A673 (cell line): ENCODE measurements at regions not wholly inside any gene's neighbourhood (a gene's known extent, or its start where the extent isn't known, plus 50 kb on each side); places are given as distances from the start of the nearest gene placed in this dataset.
"Not testable (repeated sequence)": the region's sequence is repeated elsewhere in the genome, so short reads cannot be mapped to it uniquely, and the experiment has no call there.

ENCODE experiments used
- BruUV-seq: library from RNA; stranded (reverse); fragments of 400-500 nt; replicated peaks from 2 replicates; lab custom pipeline; 2021; lab: Mats Ljungman, UMichigan
- CTCF ChIA-PET: fragments of 300-600 bp; sonication (Branson Sonifier 250); formaldehyde crosslinking; loops from one replicate; lab custom pipeline; 2022; ENCODE audit warnings: antibody characterized with exemption; lab: Charles Lee
- POLR2A ChIA-PET: fragments of 300-600 bp; sonication (Branson Sonifier 250); formaldehyde crosslinking; loops from one replicate; lab custom pipeline; 2022; ENCODE audit warnings: antibody characterized with exemption; ENCODE audit not compliant: low non-redundant PET; lab: Charles Lee
- DNase-seq: peaks from one replicate; pipeline ENCODE4 v3.0.0-alpha.2; 2015; ENCODE audit warnings: low spot score
- H3K27ac ChIP-seq: fragments of 200-600 bp; sonication (generic); 2 replicates; pipeline ENCODE4 v1.5.1; 2016; ENCODE audit warnings: mixed run types, low read depth, mild to moderate bottlenecking, mixed read lengths, antibody characterized with exemption, low read length; ENCODE audit not compliant: poor library complexity, severe bottlenecking
- H3K27me3 ChIP-seq: fragments of 200-600 bp; sonication (generic); replicated peaks from 2 replicates; pipeline ENCODE4 v1.6.1; 2017; ENCODE audit warnings: mixed run types, low read depth, mild to moderate bottlenecking, mixed read lengths, antibody characterized with exemption, low read length; ENCODE audit not compliant: insufficient read depth, poor library complexity
- H3K36me3 ChIP-seq: fragments of 200-600 bp; sonication (generic); 2 replicates; pipeline ENCODE4 v1.6.1; 2016; ENCODE audit warnings: mixed run types, mild to moderate bottlenecking, mixed read lengths, antibody characterized with exemption, low read length; ENCODE audit not compliant: insufficient read depth, poor library complexity, severe bottlenecking
- H3K4me1 ChIP-seq: fragments of 200-600 bp; sonication (generic); 2 replicates; pipeline ENCODE4 v1.6.1; 2017; ENCODE audit warnings: mixed run types, mild to moderate bottlenecking, mixed read lengths, antibody characterized with exemption, low read length; ENCODE audit not compliant: insufficient read depth, poor library complexity, severe bottlenecking
- H3K4me3 ChIP-seq: fragments of 200-600 bp; sonication (generic); 2 replicates; pipeline ENCODE4 v1.5.1; 2016; ENCODE audit warnings: low read depth, mixed run types, mild to moderate bottlenecking, mixed read lengths, low read length; ENCODE audit not compliant: poor library complexity, severe bottlenecking
- H3K9me3 ChIP-seq: fragments of 200-600 bp; sonication (generic); 2 replicates; pipeline ENCODE4 v1.6.1; 2016; ENCODE audit warnings: mixed run types, low read depth, mild to moderate bottlenecking, mixed read lengths, antibody characterized with exemption, low read length; ENCODE audit not compliant: poor library complexity, severe bottlenecking
- CTCF ChIP-seq: fragments of 300-800, 200-600 bp; sonication (generic); conservative IDR thresholded peaks from 2 replicates; pipeline ENCODE4 v1.5.1; 2017; ENCODE audit warnings: low read depth, mild to moderate bottlenecking, antibody characterized with exemption, low read length, moderate library complexity, mixed read lengths
- EZH2 ChIP-seq: fragments of 200-600 bp; sonication (generic); IDR thresholded peaks from 2 replicates; pipeline ENCODE4 v1.6.1; 2017; ENCODE audit warnings: borderline replicate concordance, low read depth, mild to moderate bottlenecking, mixed read lengths, antibody characterized with exemption, low read length; ENCODE audit not compliant: poor library complexity, severe bottlenecking
- intact Hi-C: fragments of 100-400 bp; cut with micrococcal nuclease; formaldehyde crosslinking; loops from one replicate; pipeline ENCODE4 v1.10.0; 2022; ENCODE audit not compliant: unreplicated experiment

- CTCF ChIA-PET, H3K9me3 ChIP-seq, H3K27me3 ChIP-seq, DNase-seq, intact Hi-C loops, H3K4me1 ChIP-seq, POLR2A ChIA-PET, H3K4me3 ChIP-seq, H3K27ac ChIP-seq, BruUV-seq, H3K36me3 ChIP-seq: not testable (repeated sequence)
Measured at GRCh38 chrX:23458957-23459356, 124.3 kb downstream of the PTCHD1 start.

- H3K27ac ChIP-seq, result no peak overlapping the region
- intact Hi-C loops, result no loop called here
- no TSS peak for BruUV-seq
- TF ChIP-seq EZH2 (no peak), CTCF (no peak)
- ChIA-PET POLR2A (no interaction called here), CTCF (no interaction called here)
- no peaks in the 10 kb centered on the region for H3K36me3 ChIP-seq
- H3K27me3 ChIP-seq, result no peaks in the 10 kb centered on the region
- H3K4me1 ChIP-seq, result no peaks in the 10 kb centered on the region
- DNase-seq, result no peak
- no peak overlapping the region for H3K4me3 ChIP-seq
- H3K9me3 ChIP-seq, result no peaks in the 10 kb centered on the region
Measured at GRCh38 chrX:23465105-23465791, 130.6 kb downstream of the PTCHD1 start.

GRCh38 chrX:23465985-23466384 lies 131.3 kb downstream of the PTCHD1 start:
- no peak for DNase-seq
- Histone ChIP-seq H3K4me1 (no peaks in the 10 kb centered on the region), H3K27ac (no peak overlapping the region), H3K36me3 (no peaks in the 10 kb centered on the region), H3K9me3 (no peaks in the 10 kb centered on the region), H3K4me3 (no peak overlapping the region), H3K27me3 (no peaks in the 10 kb centered on the region)
- no TSS peak for BruUV-seq
- TF ChIP-seq EZH2 (no peak), CTCF (no peak)
- ChIA-PET CTCF (interaction anchor here (0.7 kb wide), 1 partner anchor 454 kb away, joined by 3 read pairs; no protein-coding TSS in a partner anchor), POLR2A (no interaction called here)
- intact Hi-C loops, result no loop called here

GRCh38 chrX:23478056-23478455 lies 143.4 kb downstream of the PTCHD1 start:
- TF ChIP-seq CTCF (no peak), EZH2 (no peak)
- ChIA-PET CTCF (no interaction called here), POLR2A (no interaction called here)
- DNase-seq, result no peak
- Histone ChIP-seq H3K4me3 (no peak overlapping the region), H3K27ac (no peak overlapping the region), H3K27me3 (no peaks in the 10 kb centered on the region), H3K36me3 (no peaks in the 10 kb centered on the region), H3K9me3 (no peaks in the 10 kb centered on the region), H3K4me1 (no peaks in the 10 kb centered on the region)
- BruUV-seq, result no TSS peak
- intact Hi-C loops, result no loop called here
